WERI-Rb-1 (cell line): ENCODE measurements at regions not wholly inside any gene's neighbourhood (a gene's known extent, or its start where the extent isn't known, plus 50 kb on each side); places are given as distances from the start of the nearest gene placed in this dataset.

Experiments
- DNase-seq: peaks from one replicate; pipeline ENCODE4 v3.0.0-alpha.2; 2020
- H3K27ac ChIP-seq: fragments of 250-450 bp; sonication (Bioruptor Pico); 2 replicates; pipeline ENCODE4 v1.5.1; 2020; ENCODE audit warnings: mild to moderate bottlenecking, moderate library complexity
- H3K27me3 ChIP-seq: fragments of 250-450 bp; sonication (Bioruptor Pico); 2 replicates; pipeline ENCODE4 v1.5.1; 2021; ENCODE audit warnings: mild to moderate bottlenecking, low read depth, moderate library complexity; ENCODE audit not compliant: insufficient read depth, severe bottlenecking
- H3K36me3 ChIP-seq: fragments of 250-450 bp; sonication (Bioruptor Pico); 2 replicates; pipeline ENCODE4 v1.5.1; 2020; ENCODE audit warnings: mild to moderate bottlenecking, moderate library complexity
- H3K4me3 ChIP-seq: 2 replicates; pipeline ENCODE4 v1.5.1; 2011; ENCODE audit warnings: low read depth, mild to moderate bottlenecking, control low read depth, low read length
- H3K9me3 ChIP-seq: fragments of 250-450 bp; sonication (Bioruptor Pico); 2 replicates; pipeline ENCODE4 v1.5.1; 2021; ENCODE audit warnings: mild to moderate bottlenecking, moderate library complexity; ENCODE audit not compliant: severe bottlenecking
- TF ChIP-seq, protein P1 (sequence below): IDR thresholded peaks from 2 replicates; pipeline ENCODE4 v1.5.1; 2011; ENCODE audit warnings: low read depth, mild to moderate bottlenecking, control low read depth, inconsistent platforms, low read length

DNA sequence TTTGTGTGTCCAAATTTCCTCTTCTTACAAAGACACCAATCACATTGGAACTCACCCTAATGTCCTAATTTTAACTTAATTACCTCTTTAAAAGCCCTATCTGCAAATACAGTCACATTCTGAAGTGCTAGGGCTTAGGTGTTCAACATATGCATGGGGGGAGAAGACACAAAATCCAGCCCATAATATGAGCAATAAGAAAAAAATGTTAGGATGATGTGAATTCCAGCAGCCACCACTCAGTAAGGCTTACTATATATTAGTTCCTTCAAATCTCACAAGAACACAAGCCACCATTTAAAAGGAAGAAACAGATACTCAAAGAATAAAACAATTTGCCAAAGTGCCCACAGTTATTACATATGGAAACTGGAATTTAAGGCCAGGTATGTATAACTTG, 285.7 kb downstream of the EPHA4 start:
- no peaks in the 10 kb centered on the region for H3K36me3 ChIP-seq
- TF ChIP-seq, protein P1, sequence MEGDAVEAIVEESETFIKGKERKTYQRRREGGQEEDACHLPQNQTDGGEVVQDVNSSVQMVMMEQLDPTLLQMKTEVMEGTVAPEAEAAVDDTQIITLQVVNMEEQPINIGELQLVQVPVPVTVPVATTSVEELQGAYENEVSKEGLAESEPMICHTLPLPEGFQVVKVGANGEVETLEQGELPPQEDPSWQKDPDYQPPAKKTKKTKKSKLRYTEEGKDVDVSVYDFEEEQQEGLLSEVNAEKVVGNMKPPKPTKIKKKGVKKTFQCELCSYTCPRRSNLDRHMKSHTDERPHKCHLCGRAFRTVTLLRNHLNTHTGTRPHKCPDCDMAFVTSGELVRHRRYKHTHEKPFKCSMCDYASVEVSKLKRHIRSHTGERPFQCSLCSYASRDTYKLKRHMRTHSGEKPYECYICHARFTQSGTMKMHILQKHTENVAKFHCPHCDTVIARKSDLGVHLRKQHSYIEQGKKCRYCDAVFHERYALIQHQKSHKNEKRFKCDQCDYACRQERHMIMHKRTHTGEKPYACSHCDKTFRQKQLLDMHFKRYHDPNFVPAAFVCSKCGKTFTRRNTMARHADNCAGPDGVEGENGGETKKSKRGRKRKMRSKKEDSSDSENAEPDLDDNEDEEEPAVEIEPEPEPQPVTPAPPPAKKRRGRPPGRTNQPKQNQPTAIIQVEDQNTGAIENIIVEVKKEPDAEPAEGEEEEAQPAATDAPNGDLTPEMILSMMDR, result no peak
- no peak for DNase-seq

DNA sequence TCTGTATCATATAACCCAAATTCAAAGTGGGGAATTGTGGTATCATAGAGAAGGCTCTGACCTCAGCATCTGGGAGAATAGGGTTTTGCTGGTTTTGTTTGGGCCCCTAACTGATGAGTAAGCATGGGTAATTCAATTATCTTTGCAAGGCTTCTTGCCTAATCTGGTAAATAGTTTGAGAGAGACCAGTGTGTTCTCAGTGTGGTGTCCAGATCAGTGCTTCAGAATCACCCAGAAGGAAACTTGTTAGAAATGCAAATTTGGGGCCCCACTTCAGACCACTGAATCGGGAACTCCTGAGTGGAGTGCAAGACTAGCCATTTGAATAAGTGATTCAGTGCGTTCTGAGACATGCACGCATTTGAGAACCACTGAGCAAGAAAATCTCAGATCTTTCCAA, 282.7 kb downstream of the EPHA4 start:
- TF ChIP-seq, protein P1, result no peak
- Histone ChIP-seq H3K27me3 (no peaks in the 10 kb centered on the region), H3K4me3 (no peak overlapping the region), H3K27ac (no peak overlapping the region), H3K9me3 (no peaks in the 10 kb centered on the region), H3K36me3 (no peaks in the 10 kb centered on the region)
- no peak for DNase-seq

More for the DNA sequence above, 285.7 kb downstream of the EPHA4 start:
- no peaks in the 10 kb centered on the region for H3K9me3 ChIP-seq
- H3K27ac ChIP-seq, result no peak overlapping the region
- H3K27me3 ChIP-seq, result no peaks in the 10 kb centered on the region
- H3K4me3 ChIP-seq, result no peak overlapping the region

DNA sequence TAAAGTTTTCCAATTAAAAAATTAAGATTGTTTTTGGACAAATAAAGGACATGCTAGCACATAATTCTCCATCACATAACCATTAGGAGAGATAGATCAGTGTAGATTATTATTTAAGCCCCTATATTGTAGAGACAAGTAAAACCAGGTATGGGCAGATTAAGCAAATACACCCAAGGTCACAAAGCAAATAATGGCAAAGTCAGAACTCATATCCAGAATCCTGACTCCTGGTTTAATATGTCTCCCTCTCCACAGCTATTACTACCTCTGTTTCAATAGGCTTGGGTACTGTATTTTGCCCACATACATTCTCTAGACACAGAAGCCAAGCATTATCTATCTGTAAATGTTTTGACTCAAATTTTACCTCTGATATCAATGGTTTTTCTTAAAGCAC, 282.3 kb downstream of the EPHA4 start:
- Histone ChIP-seq H3K36me3 (no peaks in the 10 kb centered on the region), H3K27ac (no peak overlapping the region), H3K27me3 (no peaks in the 10 kb centered on the region), H3K9me3 (no peaks in the 10 kb centered on the region), H3K4me3 (no peak overlapping the region)
- TF ChIP-seq, protein P1, result no peak
- no peak for DNase-seq

DNA sequence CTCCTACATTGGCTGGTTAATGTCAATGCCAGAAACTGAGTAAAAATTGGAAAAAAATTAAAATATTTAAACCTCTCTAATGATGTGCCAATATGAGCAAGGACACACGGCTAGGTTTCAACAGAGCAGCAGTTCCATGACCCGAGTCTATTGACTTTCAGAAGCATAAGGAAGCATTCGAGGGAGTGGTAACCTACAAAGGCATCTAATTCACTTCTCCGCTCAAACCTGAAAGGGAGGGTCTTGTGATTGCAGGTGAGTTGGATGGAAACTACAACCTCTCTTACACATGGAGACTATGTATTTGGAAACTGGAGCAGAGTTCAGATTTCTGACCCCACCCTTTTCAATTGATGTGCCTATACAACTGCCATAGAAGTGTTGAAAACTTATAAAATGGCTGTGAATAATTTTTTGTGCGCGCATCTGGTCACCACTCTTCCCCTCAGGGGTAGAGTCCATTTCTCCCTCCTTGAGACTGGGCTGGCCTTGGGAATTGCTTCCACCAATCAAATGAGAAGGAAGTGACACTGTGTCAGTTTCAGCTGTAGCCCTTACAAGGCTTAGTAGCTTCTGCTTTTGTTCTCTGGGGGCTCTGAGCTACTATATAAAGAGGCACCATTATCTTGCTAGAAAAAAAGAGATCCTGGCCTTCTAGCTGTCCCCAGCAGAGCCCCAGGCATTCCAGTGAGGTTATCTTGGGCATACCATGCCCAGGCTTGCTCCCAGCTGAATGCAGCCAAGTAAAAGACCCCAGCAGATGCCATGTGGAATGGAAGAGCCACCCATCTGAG, 278.0 kb downstream of the EPHA4 start:
- no peaks in the 10 kb centered on the region for H3K27me3 ChIP-seq
- no peaks in the 10 kb centered on the region for H3K9me3 ChIP-seq
- DNase-seq, result no peak
- H3K4me3 ChIP-seq, result no peak overlapping the region
- no peak overlapping the region for H3K27ac ChIP-seq
- no peaks in the 10 kb centered on the region for H3K36me3 ChIP-seq
- TF ChIP-seq, protein P1, result no peak

DNA sequence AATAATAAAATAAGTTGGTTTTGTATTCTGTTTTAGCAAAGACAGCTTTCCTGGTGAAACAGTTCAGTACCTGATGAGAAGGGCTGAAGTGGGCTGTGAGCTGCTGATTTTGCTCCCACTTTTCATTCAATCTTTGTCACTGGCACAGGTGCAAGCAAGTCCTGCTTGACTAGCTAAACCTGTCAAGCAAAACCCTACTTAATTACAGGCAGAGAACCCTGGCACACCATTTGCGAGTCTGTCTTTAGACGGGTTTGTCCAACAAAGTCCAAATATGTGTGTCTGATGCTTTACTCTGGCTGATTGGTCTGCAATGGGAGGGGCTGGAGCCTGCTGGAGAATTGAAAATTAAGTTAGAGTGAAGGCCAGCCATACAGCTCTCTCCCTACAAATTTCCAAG, 267.2 kb downstream of the EPHA4 start:
- Histone ChIP-seq H3K4me3 (no peak overlapping the region), H3K36me3 (no peaks in the 10 kb centered on the region), H3K27ac (no peak overlapping the region), H3K27me3 (no peaks in the 10 kb centered on the region), H3K9me3 (no peaks in the 10 kb centered on the region)
- TF ChIP-seq, protein P1, result no peak
- no peak for DNase-seq
